ENCODE measurements at regions not wholly inside any gene's neighbourhood (a gene's known extent, or its start where the extent isn't known, plus 50 kb on each side); places are given as distances from the start of the nearest gene placed in this dataset.

GRCh38 chr2:146652311-146652710, 1192.5 kb upstream of the ACVR2A start:
- TF ChIP-seq POLR2AphosphoS5 (IDR thresholded peaks at IDR 0.05) (no peak), CTCF (IDR thresholded peaks at IDR 0.05) (no peak)

All from sigmoid colon (tissue), 4 donors.